ENCODE measurements at regions not wholly inside any gene's neighbourhood (a gene's known extent, or its start where the extent isn't known, plus 50 kb on each side); places are given as distances from the start of the nearest gene placed in this dataset.

DNA sequence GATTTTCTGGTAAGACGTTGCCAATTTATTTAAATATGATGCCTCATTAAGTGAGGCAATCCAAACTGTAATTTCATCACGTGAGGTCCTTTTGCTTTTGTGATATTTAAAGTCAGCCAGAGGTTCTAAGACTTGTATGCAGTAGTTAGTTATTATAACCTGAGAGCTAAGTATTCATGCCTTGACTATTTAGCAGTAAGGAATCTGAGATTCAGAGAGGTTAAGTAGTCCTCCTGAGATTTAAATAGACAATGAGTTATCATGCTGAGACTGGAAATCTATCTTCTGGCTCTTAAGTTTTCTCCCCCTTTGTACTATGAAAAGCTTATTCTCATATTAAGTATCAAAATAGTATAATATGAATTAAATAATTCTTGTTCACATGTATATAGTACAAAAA lies 158.0 kb downstream of the UTRN start:
- ATAC-seq, result no peak
- Histone ChIP-seq H3K27me3 (no peaks in the 10 kb centered on the region), H3K9me3 (no peaks in the 10 kb centered on the region), H3K27ac (no peak overlapping the region), H3K4me1 (no peaks in the 10 kb centered on the region), H3K4me3 (no peak overlapping the region), H3K36me3 (peaks cover 0 to 87% of the 10 kb centered on the region in 2 donors)
- TF ChIP-seq EP300 (IDR thresholded peaks at IDR 0.05), result no peak
- TF ChIP-seq POLR2A (IDR thresholded peaks at IDR 0.05), result no peak
- TF ChIP-seq POLR2AphosphoS5 (IDR thresholded peaks at IDR 0.05), result no peak
- TF ChIP-seq, protein P1, sequence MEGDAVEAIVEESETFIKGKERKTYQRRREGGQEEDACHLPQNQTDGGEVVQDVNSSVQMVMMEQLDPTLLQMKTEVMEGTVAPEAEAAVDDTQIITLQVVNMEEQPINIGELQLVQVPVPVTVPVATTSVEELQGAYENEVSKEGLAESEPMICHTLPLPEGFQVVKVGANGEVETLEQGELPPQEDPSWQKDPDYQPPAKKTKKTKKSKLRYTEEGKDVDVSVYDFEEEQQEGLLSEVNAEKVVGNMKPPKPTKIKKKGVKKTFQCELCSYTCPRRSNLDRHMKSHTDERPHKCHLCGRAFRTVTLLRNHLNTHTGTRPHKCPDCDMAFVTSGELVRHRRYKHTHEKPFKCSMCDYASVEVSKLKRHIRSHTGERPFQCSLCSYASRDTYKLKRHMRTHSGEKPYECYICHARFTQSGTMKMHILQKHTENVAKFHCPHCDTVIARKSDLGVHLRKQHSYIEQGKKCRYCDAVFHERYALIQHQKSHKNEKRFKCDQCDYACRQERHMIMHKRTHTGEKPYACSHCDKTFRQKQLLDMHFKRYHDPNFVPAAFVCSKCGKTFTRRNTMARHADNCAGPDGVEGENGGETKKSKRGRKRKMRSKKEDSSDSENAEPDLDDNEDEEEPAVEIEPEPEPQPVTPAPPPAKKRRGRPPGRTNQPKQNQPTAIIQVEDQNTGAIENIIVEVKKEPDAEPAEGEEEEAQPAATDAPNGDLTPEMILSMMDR (IDR thresholded peaks at IDR 0.05), result no peak
- 76 to 88% methylated on average over 2 of the region's 2 CpGs for WGBS, 2 donors (ENCODE audit: low coverage in 1 of 2)

DNA sequence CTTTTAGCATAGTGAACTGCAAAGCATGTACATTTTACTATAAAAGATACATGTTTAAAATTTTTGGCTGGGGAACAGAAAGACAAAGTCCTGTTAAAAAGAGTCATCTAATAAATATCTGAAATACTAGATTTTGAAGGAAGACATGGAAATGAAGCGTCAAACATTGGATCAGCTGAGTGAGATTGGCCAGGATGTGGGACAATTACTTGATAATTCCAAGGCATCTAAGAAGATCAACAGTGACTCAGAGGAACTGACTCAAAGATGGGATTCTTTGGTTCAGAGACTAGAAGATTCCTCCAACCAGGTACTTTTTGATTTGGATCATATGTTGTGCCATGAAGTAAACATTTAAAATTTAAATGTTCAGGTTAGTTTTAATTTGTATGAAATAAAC lies 162.3 kb downstream of the UTRN start:
- H3K4me1 ChIP-seq, result no peaks in the 10 kb centered on the region
- ATAC-seq, result no peak
- H3K27me3 ChIP-seq, result no peaks in the 10 kb centered on the region
- WGBS, 2 donors (ENCODE audit: low coverage in 1 of 2), result 85 to 91% methylated on average over 1 of the region's 1 CpG
- no peak overlapping the region for H3K4me3 ChIP-seq
- H3K27ac ChIP-seq, result no peak overlapping the region
- no peaks in the 10 kb centered on the region for H3K9me3 ChIP-seq
- H3K36me3 ChIP-seq, result peaks cover 0 to 85% of the 10 kb centered on the region in 2 donors
- no peak for TF ChIP-seq POLR2AphosphoS5 (IDR thresholded peaks at IDR 0.05)
- TF ChIP-seq, protein P1 (IDR thresholded peaks at IDR 0.05), result no peak
- TF ChIP-seq EP300 (IDR thresholded peaks at IDR 0.05), result no peak
- TF ChIP-seq POLR2A (IDR thresholded peaks at IDR 0.05), result no peak

DNA sequence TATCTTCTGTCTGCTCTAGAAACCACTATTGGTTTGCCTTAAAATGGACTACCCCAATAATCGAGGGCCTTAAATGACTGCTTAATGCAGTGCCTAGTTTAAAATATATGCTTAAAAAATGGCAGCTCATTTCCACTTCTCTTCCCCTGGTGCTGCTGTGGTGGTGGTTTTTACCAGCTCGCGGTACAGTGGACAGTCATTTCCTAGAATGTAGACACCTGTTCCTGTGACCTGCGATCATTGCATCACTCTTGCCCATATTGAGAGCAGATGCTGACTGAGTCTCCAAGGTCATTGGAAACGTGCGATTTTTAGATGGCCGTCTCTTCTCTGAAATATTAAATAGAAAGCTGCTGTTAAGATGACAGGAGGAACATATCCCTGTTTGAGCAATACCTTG lies 164.1 kb downstream of the UTRN start:
- TF ChIP-seq, protein P1 (IDR thresholded peaks at IDR 0.05), result no peak
- TF ChIP-seq EP300 (IDR thresholded peaks at IDR 0.05) (no peak), POLR2AphosphoS5 (IDR thresholded peaks at IDR 0.05) (no peak), POLR2A (IDR thresholded peaks at IDR 0.05) (no peak)
- Histone ChIP-seq H3K36me3 (peaks cover 0 to 90% of the 10 kb centered on the region in 2 donors), H3K9me3 (no peaks in the 10 kb centered on the region), H3K4me3 (no peak overlapping the region), H3K4me1 (no peaks in the 10 kb centered on the region), H3K27me3 (no peaks in the 10 kb centered on the region), H3K27ac (no peak overlapping the region)
- WGBS, 2 donors (ENCODE audit: low coverage in 1 of 2), result 98 to 99% methylated on average over 6 of the region's 7 CpGs
- no peak for ATAC-seq

DNA sequence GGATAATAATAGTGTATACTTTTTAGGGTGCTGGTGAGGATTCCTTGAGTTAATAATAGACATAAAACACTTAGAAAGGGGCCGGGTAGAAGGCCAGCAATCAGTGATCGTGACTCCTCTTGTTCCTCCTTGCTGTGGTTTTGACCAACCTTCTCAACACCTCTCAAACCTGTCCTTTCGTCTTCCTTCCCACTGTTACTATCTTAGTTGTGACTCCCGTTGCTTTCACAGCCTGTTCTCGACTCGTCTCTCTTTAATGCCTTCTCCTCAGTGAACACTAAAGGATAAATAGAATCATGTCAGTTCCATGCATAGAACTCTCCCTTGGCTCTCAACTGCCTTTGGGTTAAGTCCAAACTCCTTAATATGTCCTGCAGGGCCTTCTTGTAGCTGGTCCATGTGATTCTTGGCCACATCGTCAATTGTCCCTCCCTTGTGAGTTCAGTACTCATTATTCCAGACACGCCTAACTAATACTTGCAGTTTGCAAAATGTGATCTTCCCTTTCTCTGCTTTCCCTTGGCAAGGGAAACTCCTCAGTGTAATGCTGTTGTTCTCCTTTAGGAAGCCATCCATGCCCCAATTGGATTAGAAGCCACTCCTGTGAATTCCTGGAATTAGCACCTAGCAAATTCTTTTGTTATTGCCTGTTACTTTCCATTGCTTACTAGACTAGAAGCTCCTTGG lies 164.9 kb downstream of the UTRN start:
- H3K36me3 ChIP-seq, result peaks cover 0 to 81% of the 10 kb centered on the region in 2 donors
- no peak overlapping the region for H3K4me3 ChIP-seq
- TF ChIP-seq POLR2AphosphoS5 (IDR thresholded peaks at IDR 0.05) (no peak), POLR2A (IDR thresholded peaks at IDR 0.05) (no peak), EP300 (IDR thresholded peaks at IDR 0.05) (no peak)
- TF ChIP-seq, protein P1 (IDR thresholded peaks at IDR 0.05), result no peak
- no peaks in the 10 kb centered on the region for H3K27me3 ChIP-seq
- H3K27ac ChIP-seq, result no peak overlapping the region
- H3K4me1 ChIP-seq, result no peaks in the 10 kb centered on the region
- no peaks in the 10 kb centered on the region for H3K9me3 ChIP-seq
- WGBS, 2 donors (ENCODE audit: low coverage in 1 of 2), result 64 to 72% methylated on average over 7 to 8 of the region's 8 CpGs
- no peak for ATAC-seq

All from gastroesophageal sphincter (tissue), 4 donors.